IMR-90 (cell line): ENCODE measurements at regions not wholly inside any gene's neighbourhood (a gene's known extent, or its start where the extent isn't known, plus 50 kb on each side); places are given as distances from the start of the nearest gene placed in this dataset.

Experiments
- ATAC-seq: fragments of 200-7000 bp; cut with Tn5 transposase; 2 replicates; pipeline ENCODE4 v1.9.1; 2020; ENCODE audit warnings: low read depth, mild to moderate bottlenecking, moderate library complexity
- BruUV-seq: library from RNA; stranded (reverse); fragments of 400-500 nt; replicated peaks from 2 replicates; lab custom pipeline; 2021; lab: Mats Ljungman, UMichigan
- CTCF ChIA-PET: fragments of 300-600 bp; formaldehyde crosslinking; extraction: SDS; loops from one replicate; lab custom pipeline; 2021; ENCODE audit warnings: antibody characterized with exemption; lab: Yijun Ruan, JAX
- POLR2A ChIA-PET: fragments of 300-600 bp; sonication (Branson Sonifier 250); formaldehyde crosslinking; loops from one replicate; lab custom pipeline; 2022; ENCODE audit warnings: antibody characterized with exemption; ENCODE audit not compliant: unreplicated experiment; lab: Charles Lee
- DNase-seq: peaks from one replicate; pipeline ENCODE4 v3.0.0; 2013
- H2AFZ ChIP-seq: replicated peaks from 2 replicates; pipeline ENCODE3; 2013; ENCODE audit warnings: low read length, mild to moderate bottlenecking; ENCODE audit not compliant: poor library complexity
- H2AK5ac ChIP-seq: 2 replicates; pipeline ENCODE4 v1.6.1; 2013; ENCODE audit warnings: low read depth, low read length, inconsistent platforms
- H2AK9ac ChIP-seq: replicated peaks from 2 replicates; pipeline ENCODE3; 2013; ENCODE audit warnings: mild to moderate bottlenecking, low read depth, low read length, moderate library complexity; ENCODE audit not compliant: poor library complexity
- H2BK120ac ChIP-seq: 2 replicates; pipeline ENCODE4 v1.6.1; 2013; ENCODE audit warnings: low read depth, low read length, inconsistent platforms
- H2BK15ac ChIP-seq: 3 replicates; pipeline ENCODE4 v1.6.1; 2013; ENCODE audit warnings: low read depth, low read length, inconsistent platforms
- H2BK20ac ChIP-seq: 2 replicates; pipeline ENCODE4 v1.6.1; 2013; ENCODE audit warnings: low read depth, mild to moderate bottlenecking, inconsistent platforms, low read length, moderate library complexity
- H2BK5ac ChIP-seq: 2 replicates; pipeline ENCODE4 v1.6.1; 2013; ENCODE audit warnings: mild to moderate bottlenecking, low read depth, low read length, inconsistent platforms; ENCODE audit not compliant: poor library complexity, severe bottlenecking
- H3K14ac ChIP-seq: replicated peaks from 2 replicates; pipeline ENCODE4 v1.6.1; 2013; ENCODE audit warnings: low read depth, low read length, inconsistent platforms
- H3K18ac ChIP-seq: 2 replicates; pipeline ENCODE4 v1.6.1; 2013; ENCODE audit warnings: low read depth, low read length, control low read depth
- H3K23ac ChIP-seq: 2 replicates; pipeline ENCODE4 v1.6.1; 2013; ENCODE audit warnings: low read depth, low read length, inconsistent platforms
- H3K27ac ChIP-seq: 2 replicates; pipeline ENCODE4 v1.5.1; 2013; ENCODE audit warnings: mild to moderate bottlenecking, control low read depth, low read length; ENCODE audit not compliant: insufficient read depth
- H3K27me3 ChIP-seq: 2 replicates; pipeline ENCODE4 v1.6.1; 2013; ENCODE audit warnings: low read length; ENCODE audit not compliant: control insufficient read depth, insufficient read depth
- H3K36me3 ChIP-seq: 2 replicates; pipeline ENCODE4 v1.6.1; 2013; ENCODE audit warnings: low read length, mixed read lengths; ENCODE audit not compliant: control insufficient read depth, insufficient read depth
- H3K4ac ChIP-seq: 2 replicates; pipeline ENCODE4 v1.6.1; 2013; ENCODE audit warnings: low read depth, low read length, inconsistent platforms
- H3K4me1 ChIP-seq: 2 replicates; pipeline ENCODE4 v1.6.1; 2013; ENCODE audit warnings: low read length, mixed read lengths; ENCODE audit not compliant: control insufficient read depth, insufficient read depth
- H3K4me2 ChIP-seq: 2 replicates; pipeline ENCODE4 v1.6.1; 2013; ENCODE audit warnings: low read depth, mild to moderate bottlenecking, control low read depth, low read length, moderate library complexity
- H3K4me3 ChIP-seq: 2 replicates; pipeline ENCODE4 v1.5.1; 2013; ENCODE audit warnings: low read depth, mild to moderate bottlenecking, control low read depth, low read length, moderate library complexity; ENCODE audit not compliant: insufficient read depth
- H3K56ac ChIP-seq: 2 replicates; pipeline ENCODE4 v1.6.1; 2013; ENCODE audit warnings: low read length, inconsistent platforms; ENCODE audit not compliant: insufficient read depth; ENCODE audit errors: extremely low read depth
- H3K79me1 ChIP-seq, 2 experiments: 2 replicates each; pipeline ENCODE4 v1.6.1; 2013; ENCODE audit warnings: low read length in 2 of 2, inconsistent platforms in 1 of 2, low read depth in 1 of 2
- H3K9ac ChIP-seq: 2 replicates; pipeline ENCODE4 v1.6.1; 2013; ENCODE audit warnings: low read depth, low read length, control low read depth
- H3K9me1 ChIP-seq: 2 replicates; pipeline ENCODE4 v1.6.1; 2013; ENCODE audit warnings: low read length, inconsistent platforms; ENCODE audit not compliant: insufficient read depth
- H3K9me3 ChIP-seq: 2 replicates; pipeline ENCODE4 v1.6.1; 2013; ENCODE audit warnings: low read length; ENCODE audit not compliant: control insufficient read depth, insufficient read depth
- H4K20me1 ChIP-seq: 2 replicates; pipeline ENCODE4 v1.6.1; 2013; ENCODE audit warnings: low read length, inconsistent platforms; ENCODE audit not compliant: insufficient read depth
- H4K5ac ChIP-seq: 2 replicates; pipeline ENCODE4 v1.6.1; 2013; ENCODE audit warnings: mild to moderate bottlenecking, low read depth, low read length, control low read depth
- H4K8ac ChIP-seq, 2 experiments: 2 replicates each; pipeline ENCODE4 v1.6.1; 2013; ENCODE audit warnings: low read depth in 2 of 2, low read length in 2 of 2, control low read depth in 1 of 2, inconsistent platforms in 1 of 2
- H4K91ac ChIP-seq: 2 replicates; pipeline ENCODE4 v1.6.1; 2013; ENCODE audit warnings: low read depth, low read length, inconsistent platforms; ENCODE audit not compliant: insufficient read depth
- CHD1 ChIP-seq: IDR thresholded peaks from 2 replicates; pipeline ENCODE4 v1.6.1; 2012; ENCODE audit warnings: low read depth, low read length, improper control_type of control experiment
- CTCF ChIP-seq: conservative IDR thresholded peaks from 2 replicates; pipeline ENCODE4 v1.5.1; 2012; ENCODE audit warnings: mild to moderate bottlenecking, low read depth, low read length, improper control_type of control experiment
- ELK1 ChIP-seq: fragments of 150-350 bp; IDR thresholded peaks from 2 replicates; pipeline ENCODE4 v1.6.1; 2016; ENCODE audit warnings: low read depth, mild to moderate bottlenecking, low read length, moderate library complexity, borderline replicate concordance
- MXI1 ChIP-seq: IDR thresholded peaks from 2 replicates; pipeline ENCODE4 v1.6.1; 2012; ENCODE audit warnings: low read depth, mild to moderate bottlenecking, low read length, moderate library complexity, borderline replicate concordance
- POLR2A ChIP-seq: IDR thresholded peaks from 2 replicates; pipeline ENCODE4 v1.6.1; 2012; ENCODE audit warnings: mild to moderate bottlenecking, low read depth, low read length
- SMC3 ChIP-seq: fragments of 150-350 bp; IDR thresholded peaks from 2 replicates; pipeline ENCODE4 v1.6.1; 2016; ENCODE audit warnings: low read depth, mild to moderate bottlenecking, antibody characterized with exemption, low read length, moderate library complexity
- WGBS, 2 experiments: methylation state at CpG; one replicate each; pipeline versions ENCODE4 v1.1.5 to v1.1.7; 2013; ENCODE audit warnings: missing lambda C conversion rate in 2 of 2; ENCODE audit not compliant: insufficient read length in 1 of 2; ENCODE audit errors: extremely low coverage in 2 of 2; 5-methylcytosine and 5-hydroxymethylcytosine counted together
- dilution Hi-C: fragments of 300-500 bp; cut with HindIII; formaldehyde crosslinking; loops from one replicate; pipeline ENCODE4 v1.14.3; 2018; ENCODE audit warnings: low sequenced_read_pairs; ENCODE audit not compliant: unreplicated experiment
- in situ Hi-C: fragments of 300-500 bp; cut with MboI; formaldehyde crosslinking; loops from 3 replicates; pipeline ENCODE4 v1.14.3; 2019; ENCODE audit warnings: low sequenced_read_pairs, inconsistent platforms, mixed read lengths
- intact Hi-C: fragments of 100-400 bp; cut with micrococcal nuclease; formaldehyde crosslinking; loops from 2 replicates; pipeline ENCODE4 v1.10.0; 2022

- no peak overlapping the region for H3K23ac ChIP-seq
- no peak for TF ChIP-seq ELK1
- TF ChIP-seq POLR2A: no peak
- TF ChIP-seq CTCF: no peak
- no peak for TF ChIP-seq CHD1
- no peak for TF ChIP-seq SMC3
- no peak for TF ChIP-seq MXI1
- no peak overlapping the region for H3K4me2 ChIP-seq
- H3K9ac ChIP-seq: no peak overlapping the region
- H3K56ac ChIP-seq: no peak overlapping the region
- no peaks in the 10 kb centered on the region for H3K79me1 ChIP-seq
- H3K36me3 ChIP-seq: no peaks in the 10 kb centered on the region
- no peak for DNase-seq
- no peak overlapping the region for H4K5ac ChIP-seq
- H2BK20ac ChIP-seq: no peak overlapping the region
- H3K4me1 ChIP-seq: no peaks in the 10 kb centered on the region
- no peak overlapping the region for H2AK9ac ChIP-seq
- POLR2A ChIA-PET: no interaction called here
- no peak overlapping the region for H3K27ac ChIP-seq
- no TSS peak for BruUV-seq
- intact Hi-C loops (no loop called here), dilution Hi-C loops (no loop called here), in situ Hi-C loops (no loop called here)
- no peak overlapping the region for H2AK5ac ChIP-seq
- H3K18ac ChIP-seq: no peak overlapping the region
- no peaks in the 10 kb centered on the region; the same call in 1 of the 2 replicates for H3K9me3 ChIP-seq
- no peak overlapping the region for H4K8ac ChIP-seq
- no peak overlapping the region for H2AFZ ChIP-seq
- no peaks in the 10 kb centered on the region for H4K20me1 ChIP-seq
- peaks cover 36% of the 10 kb centered on the region for H3K27me3 ChIP-seq
- no peak overlapping the region for H3K4ac ChIP-seq
- no peak for ATAC-seq
- H4K91ac ChIP-seq: no peak overlapping the region
- H2BK120ac ChIP-seq: no peak overlapping the region
- no peak overlapping the region for H3K4me3 ChIP-seq
- no peak overlapping the region for H3K14ac ChIP-seq
- H2BK15ac ChIP-seq: no peak overlapping the region
- WGBS, 2 experiments: no CpG with 5 or more reads among the region's 2 CpGs
- CTCF ChIA-PET: no interaction called here
- H3K9me1 ChIP-seq: no peaks in the 10 kb centered on the region
- H2BK5ac ChIP-seq: no peak overlapping the region
Observed at GRCh38 chr15:101547737-101548136, 58.2 kb upstream of the PCSK6 start.
